ENCODE measurements at regions not wholly inside any gene's neighbourhood (a gene's known extent, or its start where the extent isn't known, plus 50 kb on each side); places are given as distances from the start of the nearest gene placed in this dataset.
A peak's percentile ranks its signal among the peaks of the same experiment; 100 is the strongest.

DNA sequence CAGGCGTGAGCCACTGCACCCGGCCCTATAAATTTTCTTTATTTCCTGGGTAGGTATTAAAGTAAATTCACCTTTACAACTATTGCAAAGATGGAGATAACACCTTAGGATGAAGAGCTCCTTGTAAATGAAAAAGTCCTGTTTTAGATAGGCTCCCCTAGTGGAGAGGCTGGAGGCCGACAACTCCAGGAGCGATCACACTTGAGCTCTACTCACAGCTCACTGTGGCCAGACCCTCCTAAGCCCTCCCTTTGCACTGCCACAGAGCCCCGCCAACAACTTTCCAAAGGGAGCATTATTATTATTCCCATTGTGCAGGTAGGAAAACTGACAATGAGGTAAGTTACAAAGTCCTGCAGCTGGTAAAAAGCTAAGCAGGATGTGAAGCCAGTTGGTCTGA is 139.1 kb upstream of the ERCC6L2 start:
- Histone ChIP-seq H3K4me2 (ENCODE audit: low read length) (no peak overlapping the region), H2AK5ac (ENCODE audit: low read length) (no peak overlapping the region), H2BK120ac (ENCODE audit: low read depth, low read length) (no peak overlapping the region), H3K9ac (ENCODE audit: low read length) (no peak overlapping the region), H3K27ac (ENCODE audit: low read depth, low read length) (no peak overlapping the region), H3K4ac (ENCODE audit: low read depth, low read length) (no peak overlapping the region), H2BK5ac (ENCODE audit: low read length) (no peak overlapping the region), H3K56ac (ENCODE audit: low read length) (no peak overlapping the region), H4K8ac (ENCODE audit: low read depth, low read length) (no peak overlapping the region), H4K5ac (ENCODE audit: low read length) (no peak overlapping the region), H2BK15ac (replicated peaks; ENCODE audit: low read depth) (no peak overlapping the region), H3K79me1 (ENCODE audit: low read length) (no peaks in the 10 kb centered on the region), H3K18ac (ENCODE audit: low read length) (no peak overlapping the region), H3K4me1 (ENCODE audit: control insufficient read depth, low read depth, low read length) (no peaks in the 10 kb centered on the region), H3K23ac (ENCODE audit: low read length) (no peak overlapping the region), H3K36me3 (ENCODE audit: control insufficient read depth, insufficient read depth, low read length) (no peaks in the 10 kb centered on the region), H3K4me3 (ENCODE audit: low read length) (no peak overlapping the region), H3K79me2 (ENCODE audit: control insufficient read depth, insufficient read depth, low read length) (no peaks in the 10 kb centered on the region), H3K27me3 (ENCODE audit: insufficient read depth, low read length, poor library complexity) (no peaks in the 10 kb centered on the region)
- DNase-seq: peak; percentile 72
- no CpG with 5 or more reads among the region's 5 CpGs for WGBS (ENCODE audit: extremely low coverage, insufficient coverage, low lambda C conversion rate)

DNA sequence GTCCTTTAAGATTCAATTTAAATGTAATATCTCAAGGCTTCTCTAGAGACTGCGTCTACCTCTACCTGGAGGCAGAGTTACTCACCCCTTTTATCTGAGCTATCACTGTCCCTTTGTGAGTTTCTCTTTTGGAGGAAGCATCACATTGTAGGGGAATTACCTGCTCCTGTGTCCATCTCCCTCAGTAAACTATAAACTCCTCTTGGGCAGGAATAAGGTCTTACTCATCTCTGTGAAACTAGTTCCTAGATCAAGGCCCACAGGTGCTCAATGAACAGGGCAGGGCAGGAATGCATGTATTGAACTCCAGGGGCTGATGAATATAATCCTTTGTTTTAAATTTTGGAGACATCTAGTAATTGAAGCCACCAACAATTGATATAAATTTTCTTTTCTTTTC is 139.8 kb upstream of the ERCC6L2 start:
- Histone ChIP-seq H3K56ac (ENCODE audit: low read length) (no peak overlapping the region), H3K18ac (ENCODE audit: low read length) (no peak overlapping the region), H4K8ac (ENCODE audit: low read depth, low read length) (no peak overlapping the region), H4K5ac (ENCODE audit: low read length) (no peak overlapping the region), H3K4me1 (ENCODE audit: control insufficient read depth, low read depth, low read length) (no peaks in the 10 kb centered on the region), H3K23ac (ENCODE audit: low read length) (no peak overlapping the region), H2BK15ac (replicated peaks; ENCODE audit: low read depth) (no peak overlapping the region), H3K79me2 (ENCODE audit: control insufficient read depth, insufficient read depth, low read length) (no peaks in the 10 kb centered on the region), H3K36me3 (ENCODE audit: control insufficient read depth, insufficient read depth, low read length) (no peaks in the 10 kb centered on the region), H3K9ac (ENCODE audit: low read length) (no peak overlapping the region), H2BK120ac (ENCODE audit: low read depth, low read length) (no peak overlapping the region), H2AK5ac (ENCODE audit: low read length) (no peak overlapping the region), H2BK5ac (ENCODE audit: low read length) (no peak overlapping the region), H3K79me1 (ENCODE audit: low read length) (no peaks in the 10 kb centered on the region), H3K4ac (ENCODE audit: low read depth, low read length) (no peak overlapping the region), H3K4me3 (ENCODE audit: low read length) (no peak overlapping the region), H3K4me2 (ENCODE audit: low read length) (no peak overlapping the region), H3K27ac (ENCODE audit: low read depth, low read length) (no peak overlapping the region), H3K27me3 (ENCODE audit: insufficient read depth, low read length, poor library complexity) (no peaks in the 10 kb centered on the region)
- no CpG with 5 or more reads among the region's 1 CpG for WGBS (ENCODE audit: extremely low coverage, insufficient coverage, low lambda C conversion rate)
- no peak for DNase-seq

DNA sequence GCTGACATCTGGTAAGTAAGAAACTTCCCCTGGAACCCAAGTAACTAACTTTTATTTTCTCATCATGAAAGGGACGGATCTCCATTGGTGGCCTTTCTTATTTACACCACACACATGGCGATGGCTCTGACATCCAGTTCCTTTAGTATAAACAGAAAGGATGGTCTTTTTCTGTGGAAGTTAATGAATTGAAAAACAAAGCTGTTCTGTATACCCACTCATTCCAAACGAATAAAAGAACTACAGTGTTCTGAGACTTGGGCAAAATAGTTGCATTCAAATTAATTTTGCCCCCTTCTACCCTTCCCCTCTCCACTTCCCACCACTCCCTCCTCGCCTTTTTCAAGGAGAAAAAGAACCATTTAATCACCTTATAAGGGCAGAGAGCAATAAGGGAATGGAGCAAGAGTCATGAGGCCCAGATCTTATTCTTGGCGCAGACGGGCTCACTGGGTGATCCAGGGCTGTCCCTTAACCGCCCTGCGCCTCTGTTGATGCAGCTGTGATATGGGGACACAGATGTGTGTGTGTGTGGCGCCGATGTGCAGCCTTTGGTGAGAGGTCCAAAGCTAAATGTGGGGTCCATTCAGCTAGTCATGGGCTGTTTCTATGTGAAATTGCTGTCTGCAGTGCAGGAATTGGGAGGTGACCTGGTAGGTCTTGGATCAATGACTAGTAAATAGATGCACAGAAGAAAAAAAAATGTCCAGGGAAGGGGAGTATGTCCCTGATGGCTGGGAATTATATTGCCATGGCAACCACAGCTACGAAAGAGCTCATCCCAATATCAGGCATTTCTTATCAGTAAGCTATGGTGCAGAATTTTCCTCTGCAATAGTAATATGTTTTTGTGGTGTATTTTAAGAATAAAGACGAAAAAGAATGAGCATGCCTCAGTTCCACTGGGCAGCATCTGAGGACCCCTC is 141.5 kb upstream of the ERCC6L2 start:
- WGBS (ENCODE audit: extremely low coverage, insufficient coverage, low lambda C conversion rate): no CpG with 5 or more reads among the region's 12 CpGs
- no peak overlapping the region for H2BK5ac ChIP-seq (ENCODE audit: low read length)

DNA sequence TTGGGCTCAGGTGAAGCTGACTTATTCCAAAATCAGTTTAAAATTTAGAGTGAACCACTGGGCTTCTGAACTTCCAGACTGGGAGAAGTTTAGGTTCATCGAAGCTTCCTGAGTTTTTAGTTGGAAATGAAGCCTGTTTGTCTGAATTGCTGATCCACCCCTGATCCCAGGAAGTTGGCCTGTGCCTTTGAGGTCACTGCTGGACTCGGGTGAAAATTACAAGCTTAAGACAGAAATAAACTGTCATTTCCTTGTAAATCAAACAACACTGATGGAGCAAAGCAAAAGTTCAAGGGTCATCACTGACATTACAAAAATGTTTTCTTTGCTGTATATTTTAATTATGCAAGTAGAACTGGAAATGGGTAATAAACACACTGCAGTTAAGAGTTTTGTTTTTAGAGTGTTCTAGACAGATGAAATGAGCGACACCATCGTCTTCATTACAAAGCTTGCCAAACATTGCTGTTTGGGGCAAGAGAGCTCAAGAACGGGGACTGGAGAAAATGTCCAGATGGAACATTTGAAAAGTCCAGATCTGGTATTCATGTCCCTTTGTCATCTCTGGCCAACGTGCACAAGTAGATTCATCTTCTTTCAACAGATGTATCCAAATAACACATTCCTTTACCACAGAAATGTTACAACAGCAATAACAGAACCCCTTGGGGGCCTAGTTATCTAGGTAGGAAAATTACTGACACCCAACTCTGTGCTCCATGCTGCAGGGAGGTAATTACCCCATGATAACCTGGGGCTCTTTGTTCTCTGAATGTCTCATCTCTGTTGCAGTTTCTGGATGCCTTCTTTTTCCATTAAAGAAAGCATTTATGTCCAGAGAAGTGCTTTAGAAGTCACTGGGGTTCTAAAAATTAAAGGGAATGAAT is 142.4 kb upstream of the ERCC6L2 start:
- H3K23ac ChIP-seq (ENCODE audit: low read length): no peak overlapping the region
- H2BK120ac ChIP-seq (ENCODE audit: low read depth, low read length): no peak overlapping the region
- H3K56ac ChIP-seq (ENCODE audit: low read length): no peak overlapping the region
- no peaks in the 10 kb centered on the region for H3K79me1 ChIP-seq (ENCODE audit: low read length)
- H4K5ac ChIP-seq (ENCODE audit: low read length): no peak overlapping the region
- H3K27ac ChIP-seq (ENCODE audit: low read depth, low read length): no peak overlapping the region
- H2BK15ac ChIP-seq (replicated peaks; ENCODE audit: low read depth): no peak overlapping the region
- no peaks in the 10 kb centered on the region for H3K27me3 ChIP-seq (ENCODE audit: insufficient read depth, low read length, poor library complexity)
- no peaks in the 10 kb centered on the region for H3K36me3 ChIP-seq (ENCODE audit: control insufficient read depth, insufficient read depth, low read length)
- no peak overlapping the region for H3K4me3 ChIP-seq (ENCODE audit: low read length)
- H3K4ac ChIP-seq (ENCODE audit: low read depth, low read length): no peak overlapping the region
- no peaks in the 10 kb centered on the region for H3K4me1 ChIP-seq (ENCODE audit: control insufficient read depth, low read depth, low read length)
- no peak overlapping the region for H3K18ac ChIP-seq (ENCODE audit: low read length)
- no peak overlapping the region for H3K9ac ChIP-seq (ENCODE audit: low read length)
- no peak for DNase-seq
- no peaks in the 10 kb centered on the region for H3K79me2 ChIP-seq (ENCODE audit: control insufficient read depth, insufficient read depth, low read length)
- no peak overlapping the region for H2BK5ac ChIP-seq (ENCODE audit: low read length)
- no peak overlapping the region for H4K8ac ChIP-seq (ENCODE audit: low read depth, low read length)
- no CpG with 5 or more reads among the region's 6 CpGs for WGBS (ENCODE audit: extremely low coverage, insufficient coverage, low lambda C conversion rate)
- no peak overlapping the region for H2AK5ac ChIP-seq (ENCODE audit: low read length)
- H3K4me2 ChIP-seq (ENCODE audit: low read length): no peak overlapping the region

More for the DNA sequence above, 141.5 kb upstream of the ERCC6L2 start:
- Histone ChIP-seq H3K79me2 (ENCODE audit: control insufficient read depth, insufficient read depth, low read length) (no peaks in the 10 kb centered on the region), H3K4me3 (ENCODE audit: low read length) (no peak overlapping the region), H3K4me1 (ENCODE audit: control insufficient read depth, low read depth, low read length) (no peaks in the 10 kb centered on the region), H3K18ac (ENCODE audit: low read length) (no peak overlapping the region), H3K23ac (ENCODE audit: low read length) (no peak overlapping the region), H3K79me1 (ENCODE audit: low read length) (no peaks in the 10 kb centered on the region), H3K4me2 (ENCODE audit: low read length) (no peak overlapping the region), H2AK5ac (ENCODE audit: low read length) (no peak overlapping the region), H3K4ac (ENCODE audit: low read depth, low read length) (no peak overlapping the region), H3K56ac (ENCODE audit: low read length) (no peak overlapping the region), H3K27me3 (ENCODE audit: insufficient read depth, low read length, poor library complexity) (no peaks in the 10 kb centered on the region), H3K9ac (ENCODE audit: low read length) (no peak overlapping the region), H3K36me3 (ENCODE audit: control insufficient read depth, insufficient read depth, low read length) (no peaks in the 10 kb centered on the region), H4K8ac (ENCODE audit: low read depth, low read length) (no peak overlapping the region), H4K5ac (ENCODE audit: low read length) (no peak overlapping the region), H2BK15ac (replicated peaks; ENCODE audit: low read depth) (no peak overlapping the region), H2BK120ac (ENCODE audit: low read depth, low read length) (no peak overlapping the region), H3K27ac (ENCODE audit: low read depth, low read length) (no peak overlapping the region)
- no peak for DNase-seq

DNA sequence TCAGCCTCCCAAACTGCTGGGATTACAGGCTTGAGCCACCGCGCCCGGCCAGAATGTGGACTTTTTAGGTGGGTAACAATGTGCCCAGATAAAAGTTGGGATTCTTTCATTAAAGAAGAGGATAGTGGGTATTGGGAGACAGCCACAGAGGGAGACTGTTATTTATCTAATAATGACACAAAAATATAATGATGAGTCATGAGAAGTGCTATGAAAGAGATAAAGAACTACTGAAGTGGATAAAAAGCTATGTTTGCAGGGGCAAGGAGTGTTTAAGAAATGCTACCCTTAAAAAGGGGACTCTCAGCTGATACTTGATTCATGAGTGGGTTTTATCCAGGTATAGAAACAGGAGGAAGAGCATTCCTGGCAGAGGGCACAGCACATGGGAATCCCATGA is 143.6 kb upstream of the ERCC6L2 start:
- Histone ChIP-seq H4K8ac (ENCODE audit: low read depth, low read length) (no peak overlapping the region), H2BK120ac (ENCODE audit: low read depth, low read length) (no peak overlapping the region), H3K36me3 (ENCODE audit: control insufficient read depth, insufficient read depth, low read length) (no peaks in the 10 kb centered on the region), H3K18ac (ENCODE audit: low read length) (no peak overlapping the region), H3K9ac (ENCODE audit: low read length) (no peak overlapping the region), H3K79me2 (ENCODE audit: control insufficient read depth, insufficient read depth, low read length) (no peaks in the 10 kb centered on the region), H3K27me3 (ENCODE audit: insufficient read depth, low read length, poor library complexity) (no peaks in the 10 kb centered on the region), H3K79me1 (ENCODE audit: low read length) (no peaks in the 10 kb centered on the region), H2BK5ac (ENCODE audit: low read length) (no peak overlapping the region), H3K4me2 (ENCODE audit: low read length) (no peak overlapping the region), H3K23ac (ENCODE audit: low read length) (no peak overlapping the region), H3K56ac (ENCODE audit: low read length) (no peak overlapping the region), H4K5ac (ENCODE audit: low read length) (no peak overlapping the region), H3K4me1 (ENCODE audit: control insufficient read depth, low read depth, low read length) (no peaks in the 10 kb centered on the region), H2BK15ac (replicated peaks; ENCODE audit: low read depth) (no peak overlapping the region), H3K27ac (ENCODE audit: low read depth, low read length) (no peak overlapping the region), H3K4me3 (ENCODE audit: low read length) (no peak overlapping the region), H2AK5ac (ENCODE audit: low read length) (no peak overlapping the region), H3K4ac (ENCODE audit: low read depth, low read length) (no peak overlapping the region)
- no peak for DNase-seq
- no CpG with 5 or more reads among the region's 3 CpGs for WGBS (ENCODE audit: extremely low coverage, insufficient coverage, low lambda C conversion rate)
